HCT116 (cell line): ENCODE measurements at regions not wholly inside any gene's neighbourhood (a gene's known extent, or its start where the extent isn't known, plus 50 kb on each side); places are given as distances from the start of the nearest gene placed in this dataset.

Experiments used
- ATAC-seq: fragments of 200-7000 bp; cut with Tn5 transposase; 2 replicates; pipeline ENCODE4 v1.9.1; 2020; ENCODE audit warnings: mild to moderate bottlenecking, moderate library complexity
- BruUV-seq: library from RNA; stranded (reverse); fragments of 400-500 nt; replicated peaks from 2 replicates; lab custom pipeline; 2021; lab: Mats Ljungman, UMichigan
- CTCF ChIA-PET: fragments of 300-600 bp; sonication (Branson Sonifier 250); formaldehyde crosslinking; loops from one replicate; lab custom pipeline; 2021; ENCODE audit warnings: antibody characterized with exemption; lab: Charles Lee
- POLR2A ChIA-PET: fragments of 300-600, 350-600 bp; sonication (Branson Sonifier 250); formaldehyde crosslinking; loops from one replicate; lab custom pipeline; 2021; ENCODE audit warnings: antibody characterized with exemption; lab: Charles Lee
- RAD21 ChIA-PET, 2 experiments: fragments of 300-600 bp; sonication (Branson Sonifier 250); formaldehyde crosslinking; loops; one replicate each; lab custom pipeline; 2023; ENCODE audit warnings: low total read pairs in 2 of 2; ENCODE audit not compliant: uncharacterized antibody in 2 of 2, unreplicated experiment in 2 of 2, low non-redundant PET in 1 of 2; lab: Charles Lee
- DNase-seq: peaks from one replicate; pipeline ENCODE4 v3.0.0-alpha.2; 2010; ENCODE audit warnings: low read depth, low spot score
- H2AFZ ChIP-seq: fragments of 200-600 bp; shearing (Covaris generic), sonication (generic); 2 replicates; pipeline ENCODE4 v1.6.1; 2017; ENCODE audit warnings: low read depth, mixed run types, mixed read lengths, antibody characterized with exemption, low read length; ENCODE audit not compliant: poor library complexity, severe bottlenecking
- H3K27ac ChIP-seq: 2 replicates; pipeline ENCODE4 v1.5.1; 2012; ENCODE audit warnings: low read depth, low read length
- H3K27me3 ChIP-seq: fragments of 200-600 bp; sonication (generic); 2 replicates; pipeline ENCODE4 v1.6.1; 2016; ENCODE audit warnings: mixed run types, low read length, mixed read lengths; ENCODE audit not compliant: insufficient read depth
- H3K36me3 ChIP-seq, 2 experiments: fragments of 200-500 bp in 1 of 2; fragments of 200-600 bp in 1 of 2; sonication (Bioruptor generic) in 1 of 2; sonication (generic) in 1 of 2; 2 replicates each; pipeline versions ENCODE4 v1.5.1 to v1.6.1; 2014 to 2016; ENCODE audit warnings: low read length in 2 of 2, inconsistent platforms in 1 of 2, mixed read lengths in 1 of 2, mixed run types in 1 of 2; ENCODE audit not compliant: insufficient read depth in 2 of 2, control insufficient read depth in 1 of 2
- H3K4me1 ChIP-seq, 2 experiments: fragments of 200-600 bp in 1 of 2; sonication (generic) in 1 of 2; 2 replicates each; pipeline versions ENCODE4 v1.5.1 to v1.6.1; 2012 to 2017; ENCODE audit warnings: low read length in 2 of 2, inconsistent platforms in 1 of 2, mild to moderate bottlenecking in 1 of 2, mixed read lengths in 1 of 2, mixed run types in 1 of 2, moderate library complexity in 1 of 2; ENCODE audit not compliant: insufficient read depth in 2 of 2, control insufficient read depth in 1 of 2
- H3K4me2 ChIP-seq: fragments of 200-600 bp; sonication (generic); 2 replicates; pipeline ENCODE4 v1.6.1; 2017; ENCODE audit warnings: mixed run types, low read length, mixed read lengths
- H3K4me3 ChIP-seq, 2 experiments: fragments of 200-600 bp in 1 of 2; sonication (generic) in 1 of 2; replicated peaks in 1 of 2; 2 replicates each; pipeline ENCODE4 v1.5.1; 2011 to 2016; ENCODE audit warnings: low read length in 2 of 2, control low read depth in 1 of 2, low read depth in 1 of 2, mild to moderate bottlenecking in 1 of 2, mixed read lengths in 1 of 2, mixed run types in 1 of 2
- H3K79me2 ChIP-seq: fragments of 200-600 bp; sonication (generic); 2 replicates; pipeline ENCODE4 v1.6.1; 2017; ENCODE audit warnings: mild to moderate bottlenecking, mixed run types, low read length, moderate library complexity, mixed read lengths; ENCODE audit not compliant: insufficient read depth
- H3K9ac ChIP-seq: fragments of 200-600 bp; sonication (generic); 2 replicates; pipeline ENCODE4 v1.6.1; 2016; ENCODE audit warnings: low read length, mixed read lengths
- H3K9me2 ChIP-seq: fragments of 200-600 bp; sonication (generic), shearing (Covaris generic); 2 replicates; pipeline ENCODE4 v1.6.1; 2017; ENCODE audit warnings: mixed run types, mild to moderate bottlenecking, moderate library complexity; ENCODE audit not compliant: insufficient read depth
- H3K9me3 ChIP-seq, 2 experiments: fragments of 200-500 bp in 1 of 2; fragments of 200-600 bp in 1 of 2; sonication (Bioruptor generic) in 1 of 2; sonication (generic) in 1 of 2; 2 replicates each; pipeline ENCODE4 v1.6.1; 2014 to 2017; ENCODE audit warnings: low read length in 2 of 2, mixed read lengths in 2 of 2, inconsistent platforms in 1 of 2, low read depth in 1 of 2, mild to moderate bottlenecking in 1 of 2, mixed run types in 1 of 2, moderate library complexity in 1 of 2; ENCODE audit not compliant: control insufficient read depth in 1 of 2, insufficient read depth in 1 of 2
- H4K20me1 ChIP-seq: fragments of 200-600 bp; sonication (generic), shearing (Covaris generic); 2 replicates; pipeline ENCODE4 v1.6.1; 2017; ENCODE audit warnings: mixed run types, mild to moderate bottlenecking, moderate library complexity; ENCODE audit not compliant: insufficient read depth
- ATF3 ChIP-seq: IDR thresholded peaks from 2 replicates; pipeline ENCODE4 v1.6.1; 2012
- CEBPB ChIP-seq: IDR thresholded peaks from 2 replicates; pipeline ENCODE4 v1.6.1; 2012; ENCODE audit warnings: low read depth
- CTCF ChIP-seq, 3 experiments: fragments of 200-600 bp in 1 of 3; sonication (generic) in 1 of 3; IDR thresholded peaks in 2 of 3; conservative IDR thresholded peaks in 1 of 3; 2 replicates each; pipeline ENCODE4 v1.5.1; 2012 to 2017; ENCODE audit warnings: low read depth in 2 of 3, low read length in 2 of 3, antibody characterized with exemption in 1 of 3, borderline replicate concordance in 1 of 3, control low read depth in 1 of 3, mild to moderate bottlenecking in 1 of 3, mixed read lengths in 1 of 3, mixed run types in 1 of 3, moderate library complexity in 1 of 3; ENCODE audit not compliant: insufficient read depth in 1 of 3
- EGR1 ChIP-seq: IDR thresholded peaks from 2 replicates; pipeline ENCODE4 v1.6.1; 2012; ENCODE audit warnings: low read depth
- EZH2 ChIP-seq: fragments of 200-600 bp; sonication (generic); IDR thresholded peaks from 2 replicates; pipeline ENCODE4 v1.6.1; 2017; ENCODE audit warnings: antibody characterized with exemption, mixed run types
- EZH2phosphoT487 ChIP-seq: fragments of 200-600 bp; IDR thresholded peaks from 2 replicates; pipeline ENCODE4 v1.6.1; 2018; ENCODE audit warnings: antibody characterized with exemption, borderline replicate concordance
- FOSL1 ChIP-seq: IDR thresholded peaks from 2 replicates; pipeline ENCODE4 v1.6.1; 2012; ENCODE audit warnings: low read depth
- JUND ChIP-seq: IDR thresholded peaks from 2 replicates; pipeline ENCODE4 v1.6.1; 2012
- MAX ChIP-seq: IDR thresholded peaks from 2 replicates; pipeline ENCODE4 v1.6.1; 2012
- POLR2A ChIP-seq: IDR thresholded peaks from 2 replicates; pipeline ENCODE4 v1.7.0; 2011; ENCODE audit warnings: borderline replicate concordance; ENCODE audit not compliant: insufficient read depth, insufficient read length; ENCODE audit errors: extremely low read depth
- RAD21 ChIP-seq: IDR thresholded peaks from 2 replicates; pipeline ENCODE4 v1.6.1; 2012; ENCODE audit warnings: low read depth, mild to moderate bottlenecking
- SIN3A ChIP-seq: IDR thresholded peaks from 2 replicates; pipeline ENCODE4 v1.6.1; 2012; ENCODE audit warnings: low read depth
- YY1 ChIP-seq: IDR thresholded peaks from 2 replicates; pipeline ENCODE4 v1.6.1; 2011; ENCODE audit warnings: low read length, low read depth, moderate library complexity, mild to moderate bottlenecking; ENCODE audit not compliant: insufficient replicate concordance; ENCODE audit errors: extremely low read depth
- ZFX ChIP-seq: fragments of 450-650 bp; IDR thresholded peaks from 2 replicates; pipeline ENCODE4 v1.6.1; 2017
- ZNF274 ChIP-seq: fragments of 200-500 bp; sonication (Bioruptor generic); IDR thresholded peaks from 2 replicates; pipeline ENCODE4 v1.6.1; 2014; ENCODE audit warnings: mild to moderate bottlenecking, low read depth, low read length, inconsistent platforms
- intact Hi-C: fragments of 100-400 bp; cut with micrococcal nuclease; formaldehyde crosslinking; loops from 2 replicates; pipeline ENCODE4 v1.10.0; 2022

GRCh38 chr6:166007349-166008263 is 160.0 kb downstream of the TBXT start:
- intact Hi-C loops, result no loop called here
- ATAC-seq (no peak), DNase-seq (no peak)
- Histone ChIP-seq H3K4me3 (no peak overlapping the region), H3K27ac (no peak overlapping the region), H3K27me3 (no peaks in the 10 kb centered on the region), H3K4me1 (no peaks in the 10 kb centered on the region), H3K36me3 (no peaks in the 10 kb centered on the region), H2AFZ (no peak overlapping the region), H3K9me2 (no peaks in the 10 kb centered on the region), H3K4me2 (no peak overlapping the region), H4K20me1 (no peaks in the 10 kb centered on the region), H3K79me2 (no peaks in the 10 kb centered on the region), H3K9ac (no peak overlapping the region), H3K9me3 (no peaks in the 10 kb centered on the region)
- ChIA-PET RAD21 (no interaction called here), CTCF (no interaction called here), POLR2A (no interaction called here)
- TF ChIP-seq CTCF (IDR thresholded peaks at IDR 0.05 in 2 of 3, conservative IDR thresholded peaks at IDR 0.05 in 1 of 3; ENCODE audit: borderline replicate concordance in 1 of 3, insufficient read depth in 1 of 3, low read depth in 2 of 3, low read length in 2 of 3) (no peak), CEBPB (no peak), RAD21 (no peak), YY1 (no peak), MAX (no peak), FOSL1 (no peak), EGR1 (no peak), ATF3 (no peak), EZH2phosphoT487 (no peak), POLR2A (no peak), ZFX (no peak), SIN3A (no peak), EZH2 (no peak), JUND (no peak), ZNF274 (no peak)
- BruUV-seq, result no TSS peak
